Activated T-cell treated with anti-CD3 and anti-CD28 coated beads for 24 hours (primary cell): ENCODE measurements at regions not wholly inside any gene's neighbourhood (a gene's known extent, or its start where the extent isn't known, plus 50 kb on each side); places are given as distances from the start of the nearest gene placed in this dataset.
A peak's percentile ranks its signal among the peaks of the same experiment; 100 is the strongest.
"Not testable (repeated sequence)": the region's sequence is repeated elsewhere in the genome, so short reads cannot be mapped to it uniquely, and the experiment has no call there.

ENCODE experiments used
- DNase-seq: peaks from one replicate; pipeline ENCODE4 v3.0.0-alpha.2; 2020; ENCODE audit warnings: low read depth

DNA sequence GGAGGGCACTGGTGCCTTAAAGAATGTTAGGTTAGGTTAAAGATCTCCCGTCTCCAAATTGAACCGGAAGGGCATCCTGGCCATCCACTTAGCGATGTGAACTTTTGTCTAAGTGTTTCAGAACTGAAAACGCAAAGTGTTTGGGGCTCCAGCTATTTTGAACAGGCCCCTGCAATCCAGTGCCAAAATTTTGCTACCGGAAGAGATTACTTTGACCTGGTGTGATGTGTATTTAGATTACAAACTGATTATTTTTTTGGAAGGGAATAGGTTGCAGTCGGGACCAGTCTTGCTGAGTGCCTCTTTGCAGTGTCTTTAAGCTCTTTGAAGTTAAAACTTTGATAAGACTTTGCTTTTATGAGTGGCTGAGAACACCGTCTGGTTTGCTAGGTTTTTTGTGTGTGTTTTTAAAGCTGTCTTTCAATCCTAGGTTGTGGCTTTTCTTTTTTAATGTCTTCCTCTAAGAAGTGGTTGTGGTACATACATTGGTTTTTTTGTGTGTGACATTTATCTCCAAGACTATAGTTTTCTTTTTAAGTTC is 179.6 kb downstream of the OR4M2 start:
- no peak for DNase-seq

DNA sequence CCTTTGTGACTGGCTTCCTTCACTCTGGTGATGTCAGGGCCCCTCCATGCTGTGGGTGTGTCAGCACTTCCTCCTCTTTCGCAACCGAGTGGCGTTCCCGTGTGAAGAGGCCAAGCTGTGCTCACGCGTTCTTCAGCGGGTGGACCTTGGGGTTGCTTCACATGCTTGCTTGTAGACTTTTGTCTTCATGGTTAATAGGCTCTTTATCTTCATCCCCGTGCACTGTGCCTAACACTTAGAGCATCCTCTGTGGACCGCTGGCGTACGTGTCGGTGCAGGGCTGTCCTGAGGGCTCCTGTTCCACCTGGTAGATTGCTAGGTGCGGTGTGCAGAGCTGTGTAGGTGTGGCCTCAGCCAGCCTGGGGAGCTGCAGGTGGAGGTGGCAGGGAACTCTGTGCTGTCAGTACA is 182.3 kb downstream of the OR4M2 start:
- DNase-seq, result peak; percentile 43

DNA sequence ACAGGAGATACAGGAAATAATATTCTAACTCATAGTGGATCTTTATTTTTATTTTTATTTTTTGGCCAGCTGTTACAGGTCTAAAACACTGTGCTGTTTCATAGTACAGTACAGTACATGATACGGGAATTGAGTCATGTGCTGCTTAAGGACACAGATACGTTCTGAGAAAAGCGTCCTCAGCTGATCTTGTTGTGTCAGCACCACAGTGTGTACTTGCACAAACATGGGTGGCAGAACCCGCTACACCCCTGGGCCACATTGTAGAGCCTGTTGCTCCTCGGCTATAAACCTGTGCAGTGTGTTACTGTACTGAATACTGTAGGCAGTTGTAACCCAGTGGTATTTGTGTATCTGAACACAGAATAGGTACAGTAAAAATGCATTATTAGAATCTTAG is 183.4 kb downstream of the OR4M2 start:
- no peak for DNase-seq

DNA sequence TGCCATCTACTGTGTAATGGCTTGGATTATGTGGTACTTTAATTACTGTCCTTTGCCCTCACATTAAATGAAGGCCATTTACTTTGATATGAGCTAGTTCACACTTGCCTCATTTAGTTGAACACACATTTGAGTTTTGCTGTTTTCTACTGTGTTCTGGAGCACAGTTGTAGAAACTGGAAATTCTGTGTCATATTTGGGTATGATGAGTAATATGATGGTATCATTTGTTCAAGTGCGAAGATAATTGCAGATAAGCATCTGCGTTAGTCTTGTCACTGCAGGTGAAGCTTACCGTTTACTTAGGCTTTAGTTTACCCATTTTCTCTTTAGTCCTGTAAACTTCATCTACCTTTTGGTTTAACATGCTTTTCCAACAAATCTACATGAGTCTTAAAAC is 183.9 kb downstream of the OR4M2 start:
- DNase-seq, result not testable (repeated sequence)

DNA sequence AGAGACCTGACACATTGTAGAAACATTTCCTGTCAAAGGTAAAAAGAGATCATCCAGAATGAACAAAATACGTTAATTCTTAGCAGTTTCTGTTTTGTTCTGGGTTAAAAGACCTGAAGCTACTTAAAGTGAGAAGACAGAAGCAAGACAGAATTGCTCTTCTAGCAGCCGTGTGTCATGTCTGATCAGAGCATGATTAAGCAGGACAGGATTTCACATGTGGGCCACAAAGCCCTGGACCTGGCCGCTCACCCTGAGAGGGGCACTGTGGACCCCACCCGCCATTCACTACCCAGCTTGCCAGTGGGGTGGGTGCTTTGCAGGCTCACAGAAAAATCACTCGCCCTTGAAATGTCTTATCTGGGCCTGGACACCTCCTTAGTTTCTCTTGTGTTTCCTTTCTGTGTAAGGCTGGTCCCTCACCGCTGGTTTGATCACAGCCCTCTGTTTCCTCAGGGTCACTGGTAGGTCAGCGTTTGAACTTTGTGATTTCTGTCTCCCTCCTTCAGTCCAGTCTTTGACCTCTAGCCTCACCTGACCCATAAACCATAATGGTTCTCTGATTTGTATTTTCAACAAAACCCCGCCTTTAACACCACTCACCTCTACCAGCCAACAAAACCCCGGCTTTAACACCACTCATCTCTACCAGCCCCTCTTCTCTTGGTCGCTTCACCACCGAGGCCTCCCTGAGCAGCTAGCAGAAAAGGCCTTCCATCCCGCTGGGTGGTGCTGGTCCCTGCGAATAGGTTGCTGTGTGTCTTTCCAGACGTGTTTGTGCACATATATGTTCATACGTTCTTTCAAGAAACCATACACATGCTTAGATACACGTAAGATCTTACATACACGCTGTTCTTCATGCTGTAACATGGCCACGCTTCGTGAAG is 185.0 kb downstream of the OR4M2 start:
- DNase-seq, result peak; percentile 38

DNA sequence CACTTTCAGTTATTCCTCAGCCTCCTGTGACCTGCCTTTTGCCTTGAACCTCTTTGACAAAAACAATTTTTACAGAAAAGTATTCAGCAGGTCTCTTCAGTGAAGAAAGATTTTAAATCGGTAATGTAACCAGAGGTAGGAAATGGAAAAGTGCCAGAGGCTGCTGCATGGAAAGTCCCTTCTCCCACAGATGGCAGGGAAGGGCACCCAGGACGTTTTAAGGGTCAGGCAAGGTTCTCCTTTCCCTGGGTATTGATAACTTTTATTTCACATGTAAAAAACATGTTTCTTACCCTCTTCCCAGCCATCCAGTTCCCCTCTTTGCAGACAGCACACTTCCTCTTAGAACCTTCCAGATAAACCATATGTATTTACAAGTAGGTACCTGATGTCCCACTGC is 185.6 kb downstream of the OR4M2 start:
- DNase-seq, result no peak

DNA sequence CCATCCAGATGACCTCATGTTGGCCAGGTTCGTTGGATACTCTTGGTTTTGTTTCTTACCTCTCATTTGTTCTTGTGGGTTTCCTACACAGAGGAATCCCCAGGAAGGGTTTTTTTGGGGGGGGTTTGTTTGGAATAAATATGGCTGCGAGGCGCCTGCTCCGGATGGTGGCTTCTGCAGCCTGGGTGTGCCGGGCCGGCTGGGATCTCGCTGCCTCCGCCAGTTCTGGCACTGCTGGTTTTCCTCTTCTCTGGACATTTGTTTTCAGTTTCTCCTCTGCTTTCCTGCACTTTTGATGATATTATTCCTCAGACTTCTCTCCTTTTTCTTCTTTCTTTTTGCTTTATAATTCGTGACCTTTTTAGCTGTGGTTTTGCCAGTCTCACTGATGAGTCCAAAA is 187.4 kb downstream of the OR4M2 start:
- no peak for DNase-seq

DNA sequence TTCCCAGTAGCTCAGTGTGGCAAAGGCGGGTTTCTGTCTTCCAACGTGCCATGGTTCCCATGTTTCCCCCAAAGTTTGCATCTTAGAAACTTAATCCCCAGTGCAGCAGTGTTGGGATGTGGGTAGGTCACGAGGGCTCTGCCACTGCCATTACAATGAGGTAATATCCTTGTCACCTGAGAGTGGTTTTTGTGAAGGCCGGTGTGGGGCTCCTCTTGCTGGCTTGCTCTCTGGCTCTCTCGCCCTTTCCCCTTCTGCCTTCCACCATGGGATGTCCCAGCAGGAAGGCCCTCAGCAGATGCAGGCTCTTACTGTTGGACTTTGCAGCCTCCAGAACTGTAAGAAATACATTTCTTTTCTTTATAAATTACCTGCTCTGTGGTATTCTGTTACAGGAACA is 187.9 kb downstream of the OR4M2 start:
- DNase-seq, result not testable (repeated sequence)

DNA sequence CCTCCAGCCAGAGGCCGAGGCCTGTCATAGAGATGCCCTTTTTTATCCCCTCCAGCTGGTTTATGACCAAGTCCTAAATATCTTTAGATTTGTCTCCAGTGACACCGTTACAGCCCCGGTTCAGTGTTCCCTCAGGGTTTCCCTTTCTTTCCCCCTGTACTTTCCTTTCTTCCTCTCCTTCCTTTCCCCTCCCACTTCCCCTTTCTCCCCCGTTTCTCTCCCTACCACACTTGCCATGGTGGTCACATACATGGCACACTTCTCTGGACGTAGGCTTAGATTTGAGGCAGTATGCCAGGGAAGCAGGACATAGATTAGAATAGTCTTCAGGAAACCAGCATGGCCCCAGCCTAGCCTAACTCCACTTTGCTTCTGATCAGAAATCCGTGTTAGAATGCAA is 188.3 kb downstream of the OR4M2 start:
- not testable (repeated sequence) for DNase-seq

DNA sequence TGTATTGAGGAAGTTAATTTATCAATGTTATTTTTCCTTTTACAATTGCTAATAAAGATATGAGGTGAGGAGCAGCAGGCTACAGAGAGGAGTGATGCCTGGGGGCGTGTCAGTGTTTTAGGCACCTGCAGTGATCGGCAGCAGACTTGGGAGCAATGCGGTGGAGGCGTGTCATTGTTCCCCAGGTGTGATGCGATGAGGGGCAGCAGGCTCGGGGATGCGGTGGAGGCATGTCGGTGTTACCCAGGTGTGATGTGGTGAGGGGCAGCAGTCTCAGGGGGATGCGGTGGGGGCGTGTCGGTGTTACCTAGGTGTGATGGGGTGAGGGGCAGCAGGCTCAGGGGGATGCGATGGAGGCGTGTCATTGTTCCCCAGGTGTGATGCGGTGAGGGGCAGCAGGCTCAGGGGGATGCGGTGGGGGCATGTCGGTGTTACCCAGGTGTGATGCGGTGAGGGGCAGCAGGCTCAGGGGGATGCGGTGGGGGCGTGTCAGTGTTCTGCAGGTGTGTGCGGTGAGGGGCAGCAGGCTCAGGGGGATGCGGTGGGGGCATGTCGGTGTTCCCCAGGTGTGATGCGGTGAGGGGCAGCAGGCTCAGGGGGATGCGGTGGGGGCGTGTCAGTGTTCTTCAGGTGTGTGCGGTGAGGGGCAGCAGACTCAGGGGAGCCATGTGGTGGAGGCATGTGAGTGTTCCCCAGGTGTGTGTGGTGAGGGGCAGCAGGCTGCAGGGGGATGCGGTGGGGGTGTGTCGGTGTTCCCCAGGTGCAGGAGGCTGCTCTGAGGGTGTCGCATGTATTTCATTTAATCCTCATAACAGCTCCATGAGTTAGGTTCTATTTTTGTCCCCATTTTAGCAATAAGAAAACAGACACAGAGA is 186.2 kb upstream of the GOLGA6L22 start:
- not testable (repeated sequence) for DNase-seq

DNA sequence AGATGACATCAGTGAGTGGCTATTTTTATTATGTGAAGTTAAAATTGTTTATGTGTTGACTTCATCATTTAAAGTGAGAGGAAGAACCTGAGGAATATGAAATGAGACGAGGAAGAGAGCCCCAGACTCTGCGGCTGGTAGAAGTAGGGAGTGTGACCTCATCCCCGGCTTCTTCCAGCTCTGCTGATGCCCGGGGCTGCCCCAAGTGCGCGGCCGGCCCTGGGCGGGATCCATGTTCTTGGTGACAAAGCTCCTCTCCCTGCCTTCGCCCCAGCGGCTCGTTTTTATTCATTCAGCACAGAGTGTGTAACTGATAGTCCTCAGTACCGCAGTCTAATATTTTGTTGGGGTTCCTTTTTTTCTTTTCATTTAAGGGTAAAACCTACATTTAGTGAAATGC is 185.5 kb upstream of the GOLGA6L22 start:
- DNase-seq, result not testable (repeated sequence)

DNA sequence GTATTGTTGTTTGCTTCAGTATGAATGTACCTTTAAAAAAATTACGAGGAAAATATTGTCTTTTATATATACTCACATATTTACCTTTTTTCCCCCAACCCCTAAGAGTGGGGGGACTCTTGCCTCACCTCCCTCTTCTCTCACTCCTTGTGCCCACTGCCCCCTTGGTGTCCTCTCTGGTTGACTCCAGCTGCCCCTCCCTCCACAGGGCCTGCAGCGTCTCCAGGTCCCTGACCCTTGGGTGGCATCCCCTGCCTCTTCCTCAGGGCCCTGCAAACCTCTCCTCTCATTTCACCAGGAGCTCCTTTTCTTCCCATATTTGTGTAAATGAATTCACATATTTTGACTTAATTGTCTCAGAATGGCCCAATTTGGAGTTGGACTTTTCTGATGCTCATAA is 184.3 kb upstream of the GOLGA6L22 start:
- DNase-seq, result not testable (repeated sequence)

DNA sequence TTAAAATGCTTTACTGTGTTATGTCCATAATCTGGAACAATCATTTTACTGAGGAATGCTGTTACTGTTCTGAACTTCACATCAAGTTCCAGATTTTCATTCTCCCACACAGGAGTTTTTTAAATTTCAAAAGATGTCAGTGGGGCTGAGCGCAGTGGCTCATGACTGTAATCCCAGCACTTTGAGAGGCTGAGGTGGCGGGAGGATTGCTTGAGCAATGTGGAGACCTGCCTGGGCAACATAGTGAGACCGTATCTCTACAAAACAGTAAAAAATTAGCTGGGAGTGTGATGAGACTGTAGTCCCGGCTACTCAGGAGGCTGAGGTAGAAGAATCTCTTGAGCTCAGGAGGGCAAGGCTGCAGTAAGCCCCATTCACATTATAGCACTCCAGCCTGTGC is 177.9 kb upstream of the GOLGA6L22 start:
- not testable (repeated sequence) for DNase-seq

DNA sequence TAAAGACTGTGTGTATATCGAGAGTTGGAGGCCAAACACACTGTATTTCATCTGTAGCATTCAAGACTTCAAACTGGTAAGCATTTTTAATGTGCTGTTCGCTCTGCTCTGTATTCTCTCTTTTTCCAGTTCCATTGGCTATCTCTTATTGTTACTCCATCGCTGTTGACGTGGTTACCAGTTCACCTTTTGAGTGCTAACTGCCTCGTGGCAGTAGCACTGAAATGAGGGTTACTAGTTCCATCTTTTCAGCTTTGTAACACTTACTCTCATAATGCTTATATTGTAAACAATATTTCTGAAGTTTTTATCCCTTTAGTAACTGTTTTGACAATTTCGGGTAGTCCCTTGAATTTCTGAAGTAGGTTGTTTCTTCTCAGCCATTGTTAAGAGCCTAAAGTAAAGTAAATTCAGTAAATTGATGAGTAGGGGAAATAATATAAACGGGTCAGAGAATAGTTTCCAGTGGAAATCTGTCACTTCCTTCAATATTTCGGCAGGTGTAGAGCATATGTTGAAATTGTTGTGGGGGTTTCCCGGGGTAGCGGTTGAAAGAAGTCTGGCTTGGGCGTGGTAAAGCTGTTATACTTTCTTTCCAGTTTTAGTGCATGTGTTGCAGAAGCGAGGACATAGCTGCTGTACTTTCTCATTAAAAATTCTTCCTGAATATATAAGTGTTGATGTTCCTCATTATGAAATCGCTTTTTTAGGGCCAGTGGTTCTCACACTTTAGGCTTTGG is 175.7 kb upstream of the GOLGA6L22 start:
- not testable (repeated sequence) for DNase-seq

DNA sequence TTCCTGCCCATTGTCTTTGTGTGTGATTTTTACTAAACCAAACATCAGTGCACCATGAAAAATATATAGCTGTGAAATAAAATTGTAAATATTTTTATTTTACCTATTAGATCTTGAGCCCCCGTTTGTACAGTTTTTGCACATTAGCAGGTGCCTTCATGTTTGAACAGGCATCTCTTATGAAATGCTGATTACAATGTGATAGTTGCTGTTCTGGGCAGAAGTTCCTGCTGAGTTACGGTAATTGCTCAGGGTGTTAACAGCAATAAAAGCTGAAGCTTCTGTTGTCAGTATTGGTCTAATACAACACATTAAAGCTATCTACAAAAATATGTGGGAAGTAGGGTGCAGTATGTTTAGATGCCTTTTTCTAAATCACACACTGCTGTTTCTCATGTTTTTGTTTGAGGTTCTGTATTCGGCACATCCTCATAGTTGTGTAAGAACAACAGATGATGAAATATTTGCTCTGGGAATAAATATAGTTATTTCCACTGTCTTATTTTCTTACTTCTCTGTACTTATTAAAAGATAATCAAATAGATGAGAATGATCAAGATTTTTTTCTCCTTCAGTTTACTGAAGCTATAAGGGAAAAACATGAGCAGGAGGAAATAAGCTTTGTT is 173.8 kb upstream of the GOLGA6L22 start:
- DNase-seq, result not testable (repeated sequence)

DNA sequence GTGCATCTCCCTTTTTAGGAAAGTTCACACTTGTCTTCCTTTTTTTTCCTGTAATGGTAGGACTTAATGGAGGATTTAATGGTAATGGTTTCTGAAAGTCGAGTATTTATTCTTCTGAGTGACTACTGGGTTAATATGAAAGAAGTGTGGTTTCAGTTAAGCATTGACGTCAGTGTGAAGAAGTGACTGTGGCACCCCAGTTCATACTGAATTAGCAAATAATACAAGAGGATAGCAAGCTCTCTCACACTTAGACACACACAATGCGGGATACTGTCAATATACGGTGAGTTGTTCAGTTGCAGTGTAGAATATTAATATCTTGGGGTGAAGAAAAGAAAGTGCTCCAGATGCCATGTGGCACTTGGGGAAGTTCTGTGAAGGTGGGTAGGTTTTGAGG is 167.6 kb upstream of the GOLGA6L22 start:
- DNase-seq, result not testable (repeated sequence)

DNA sequence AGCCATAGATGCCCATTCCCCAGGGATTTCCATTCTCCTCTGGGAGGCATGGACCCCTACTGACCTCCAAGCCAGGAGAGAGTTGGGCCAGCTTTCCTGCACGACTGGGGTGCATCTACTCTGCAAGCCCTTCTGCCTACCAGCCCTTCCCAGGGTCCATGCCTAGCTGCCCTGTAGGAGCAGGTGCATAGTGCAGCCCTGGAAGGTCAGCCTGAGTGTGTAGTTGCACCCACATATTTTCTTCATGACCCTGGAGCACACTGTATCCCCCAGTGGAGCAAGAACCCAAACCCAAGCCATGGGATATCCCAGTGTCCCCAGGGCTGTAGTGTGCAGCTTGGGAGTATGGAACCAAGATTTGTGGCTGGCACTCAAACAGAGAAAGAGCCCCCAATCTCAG is 155.6 kb upstream of the GOLGA6L22 start:
- DNase-seq, result not testable (repeated sequence)
